ENCODE measurements at regions not wholly inside any gene's neighbourhood (a gene's known extent, or its start where the extent isn't known, plus 50 kb on each side); places are given as distances from the start of the nearest gene placed in this dataset.
A peak's percentile ranks its signal among the peaks of the same experiment; 100 is the strongest.

DNA sequence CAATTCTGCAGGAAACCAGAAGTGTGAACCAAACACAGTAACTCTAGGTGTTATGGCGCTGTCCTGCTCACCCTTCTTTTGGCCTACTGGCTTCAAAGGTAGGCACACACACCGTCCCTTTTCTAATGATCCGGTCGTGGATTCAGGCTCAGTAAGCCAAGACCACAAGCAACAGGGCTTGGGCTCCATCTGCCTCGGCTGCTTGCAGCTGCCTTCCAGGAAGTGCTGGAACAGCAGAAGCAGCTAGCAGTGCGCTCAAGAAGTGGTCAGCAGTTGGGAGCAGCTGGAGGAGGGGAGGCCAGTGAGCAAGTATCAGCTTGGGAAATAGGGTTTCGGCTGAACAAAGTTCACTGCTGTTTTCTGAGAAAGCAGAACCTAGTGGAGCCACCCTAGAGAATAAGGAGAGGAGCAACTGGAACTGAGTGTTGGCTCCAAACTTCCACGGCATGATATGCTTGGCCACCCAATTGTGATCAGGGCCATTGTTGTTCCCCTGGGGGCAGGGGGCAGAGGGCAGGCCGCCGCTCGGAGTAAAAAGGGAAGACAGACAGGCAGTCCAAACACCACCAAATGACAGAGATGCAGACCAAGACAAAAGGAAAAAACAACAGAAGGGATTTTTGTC is 173.4 kb downstream of the TOMM20 start:
- peak; percentile 44 for DNase-seq (ENCODE audit: low spot score)
- Histone ChIP-seq H3K79me2 (ENCODE audit: insufficient read depth, low read depth, low read length) (no peaks in the 10 kb centered on the region), H3K36me3 (ENCODE audit: insufficient read depth, low read length) (no peaks in the 10 kb centered on the region), H3K4me1 (ENCODE audit: insufficient read depth, low read length, poor library complexity, severe bottlenecking) (peaks cover 65% of the 10 kb centered on the region), H3K4me3 (ENCODE audit: low read depth, low read length, poor library complexity, severe bottlenecking) (peak overlapping the region; percentile 25), H3K4me2 (ENCODE audit: low read length) (peak overlapping the region; percentile 68), H4K20me1 (ENCODE audit: insufficient read depth, low read length) (no peaks in the 10 kb centered on the region), H3K27ac (ENCODE audit: low read depth, low read length, poor library complexity, severe bottlenecking) (peak overlapping the region; percentile 37), H2AFZ (ENCODE audit: low read length) (peak overlapping the region; percentile 95), H3K9me2 (ENCODE audit: insufficient read depth, low read length) (no peaks in the 10 kb centered on the region), H3K9me3 (ENCODE audit: low read length) (no peaks in the 10 kb centered on the region)
- ChIA-PET POLR2A (interaction anchor here (0.5 to 4.3 kb wide), 16 partner anchors 7 to 233 kb away, joined by 3 to 18 read pairs (median 6); no protein-coding TSS in a partner anchor), CTCF (ENCODE audit: unreplicated experiment) (interaction anchor here (1.0 to 1.9 kb wide), 3 partner anchors 19 to 128 kb away, joined by 5 to 7 read pairs (median 6); no protein-coding TSS in a partner anchor)
- intact Hi-C loops (cut with micrococcal nuclease; ENCODE audit: unreplicated experiment) = no loop called here
- no peak for TF ChIP-seq EZH2phosphoT487 (IDR thresholded peaks at IDR 0.05; ENCODE audit: borderline replicate concordance, low read depth, low read length)
- TF ChIP-seq CTCF (conservative IDR thresholded peaks at IDR 0.05; ENCODE audit: low read length) = no peak
- no TSS peak for BruUV-seq (replicated peaks)

DNA sequence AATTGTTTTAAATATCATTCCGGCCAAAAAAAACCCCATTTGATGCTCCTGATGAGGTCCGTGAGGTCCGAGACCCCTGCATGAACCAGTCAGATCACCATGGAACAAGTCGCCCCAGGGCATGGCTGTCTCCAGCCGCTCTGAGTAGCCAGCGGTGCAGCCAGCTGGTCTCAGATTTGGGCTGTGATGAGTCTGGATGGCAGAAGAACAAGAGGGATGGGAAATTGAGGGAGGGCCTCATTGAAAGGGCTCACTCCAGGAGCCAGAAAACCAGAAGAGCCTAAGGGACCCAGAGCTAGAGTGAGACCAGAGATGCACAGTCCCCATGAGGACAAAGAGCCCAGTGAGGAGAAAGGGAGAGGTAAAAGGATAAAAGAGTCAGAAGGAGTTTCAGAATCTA is 174.0 kb downstream of the TOMM20 start:
- Histone ChIP-seq H4K20me1 (ENCODE audit: insufficient read depth, low read length) (no peaks in the 10 kb centered on the region), H3K79me2 (ENCODE audit: insufficient read depth, low read depth, low read length) (no peaks in the 10 kb centered on the region), H3K4me1 (ENCODE audit: insufficient read depth, low read length, poor library complexity, severe bottlenecking) (peaks cover 59% of the 10 kb centered on the region), H3K27ac (ENCODE audit: low read depth, low read length, poor library complexity, severe bottlenecking) (peak overlapping the region; percentile 37), H3K9me3 (ENCODE audit: low read length) (0 out of 2 replicates have a peak, but pooled peaks cover 3% of the 10 kb centered on the region), H3K9me2 (ENCODE audit: insufficient read depth, low read length) (no peaks in the 10 kb centered on the region), H3K4me3 (ENCODE audit: low read depth, low read length, poor library complexity, severe bottlenecking) (no peak overlapping the region), H2AFZ (ENCODE audit: low read length) (peak overlapping the region; percentile 95; the same call in 1 of the 2 replicates), H3K36me3 (ENCODE audit: insufficient read depth, low read length) (no peaks in the 10 kb centered on the region), H3K4me2 (ENCODE audit: low read length) (peak overlapping the region; percentile 68; the same call in 1 of the 2 replicates)
- POLR2A ChIA-PET = interaction anchor here (0.5 to 4.3 kb wide), 8 partner anchors 7 to 120 kb away, joined by 3 to 18 read pairs (median 8); no protein-coding TSS in a partner anchor
- intact Hi-C loops (cut with micrococcal nuclease; ENCODE audit: unreplicated experiment) = no loop called here
- no TSS peak for BruUV-seq (replicated peaks)
- CTCF ChIA-PET (ENCODE audit: unreplicated experiment) = interaction anchor here (1.0 to 1.9 kb wide), 3 partner anchors 20 to 129 kb away, joined by 5 to 7 read pairs (median 6); no protein-coding TSS in a partner anchor
- no peak for DNase-seq (ENCODE audit: low spot score)
- no peak for TF ChIP-seq CTCF (conservative IDR thresholded peaks at IDR 0.05; ENCODE audit: low read length)
- TF ChIP-seq EZH2phosphoT487 (IDR thresholded peaks at IDR 0.05; ENCODE audit: borderline replicate concordance, low read depth, low read length) = no peak

All from OCI-LY7 (cell line).